Stimulated activated CD4-positive, alpha-beta T cell treated with anti-CD3 and anti-CD28 coated beads, Interleukin-12 subunit alpha, Interleukin-12 subunit beta, amount 100 ng/mL, for 4 hours (primary cell): ENCODE measurements at regions not wholly inside any gene's neighbourhood (a gene's known extent, or its start where the extent isn't known, plus 50 kb on each side); places are given as distances from the start of the nearest gene placed in this dataset.

ENCODE experiments used
- DNase-seq: peaks from one replicate; pipeline ENCODE4 v3.0.0-alpha.2; 2020

GRCh38 chr2:147394179-147394790, 450.5 kb upstream of the ACVR2A start:
- DNase-seq, result no peak

- DNase-seq, result no peak
These were observed 452.6 kb upstream of the ACVR2A start for GRCh38 chr2:147392180-147392579.

- no peak for DNase-seq
These were observed 454.4 kb upstream of the ACVR2A start for GRCh38 chr2:147390475-147390874.

GRCh38 chr2:147389218-147389617, 455.6 kb upstream of the ACVR2A start:
- no peak for DNase-seq

- DNase-seq, result no peak
These were observed 456.6 kb upstream of the ACVR2A start for GRCh38 chr2:147388217-147388616.

GRCh38 chr2:147386284-147386683, 458.5 kb upstream of the ACVR2A start:
- DNase-seq, result no peak

- no peak for DNase-seq
These were observed 459.2 kb upstream of the ACVR2A start for GRCh38 chr2:147385600-147385999.

- DNase-seq, result no peak
These were observed 460.2 kb upstream of the ACVR2A start for GRCh38 chr2:147384659-147385058.

- no peak for DNase-seq
These were observed 462.4 kb upstream of the ACVR2A start for GRCh38 chr2:147382322-147382948.

- DNase-seq, result no peak
These were observed 466.4 kb upstream of the ACVR2A start for GRCh38 chr2:147378403-147378802.

- DNase-seq, result no peak
These were observed 469.8 kb upstream of the ACVR2A start for GRCh38 chr2:147375073-147375472.

GRCh38 chr2:147374423-147374811, 470.4 kb upstream of the ACVR2A start:
- DNase-seq, result no peak

GRCh38 chr2:147373800-147374422, 470.9 kb upstream of the ACVR2A start:
- no peak for DNase-seq

- DNase-seq, result no peak
These were observed 476.5 kb upstream of the ACVR2A start for GRCh38 chr2:147368306-147368705.

GRCh38 chr2:147366279-147366678, 478.6 kb upstream of the ACVR2A start:
- no peak for DNase-seq

GRCh38 chr2:147365622-147366021, 479.2 kb upstream of the ACVR2A start:
- DNase-seq, result no peak

GRCh38 chr2:147364597-147364996, 480.2 kb upstream of the ACVR2A start:
- no peak for DNase-seq

- DNase-seq, result no peak
These were observed 481.6 kb upstream of the ACVR2A start for GRCh38 chr2:147363181-147363580.

GRCh38 chr2:147358375-147358774, 486.5 kb upstream of the ACVR2A start:
- no peak for DNase-seq

- DNase-seq, result no peak
These were observed 488.7 kb upstream of the ACVR2A start for GRCh38 chr2:147356157-147356556.

- no peak for DNase-seq
These were observed 489.1 kb upstream of the ACVR2A start for GRCh38 chr2:147355706-147356105.

- no peak for DNase-seq
These were observed 491.8 kb upstream of the ACVR2A start for GRCh38 chr2:147353072-147353381.

- no peak for DNase-seq
These were observed 492.4 kb upstream of the ACVR2A start for GRCh38 chr2:147352264-147353071.

GRCh38 chr2:147351784-147352183, 493.0 kb upstream of the ACVR2A start:
- no peak for DNase-seq
